Stimulated activated CD8-positive, alpha-beta memory T cell treated with anti-CD3 and anti-CD28 coated beads, Interleukin-12 subunit alpha, Interleukin-12 subunit beta, amount 100 ng/mL, for 24 hours (primary cell): ENCODE measurements at regions not wholly inside any gene's neighbourhood (a gene's known extent, or its start where the extent isn't known, plus 50 kb on each side); places are given as distances from the start of the nearest gene placed in this dataset.

ENCODE experiments used
- DNase-seq: peaks from one replicate; pipeline ENCODE4 v3.0.0-alpha.2; 2020; ENCODE audit errors: extremely low read depth

DNA sequence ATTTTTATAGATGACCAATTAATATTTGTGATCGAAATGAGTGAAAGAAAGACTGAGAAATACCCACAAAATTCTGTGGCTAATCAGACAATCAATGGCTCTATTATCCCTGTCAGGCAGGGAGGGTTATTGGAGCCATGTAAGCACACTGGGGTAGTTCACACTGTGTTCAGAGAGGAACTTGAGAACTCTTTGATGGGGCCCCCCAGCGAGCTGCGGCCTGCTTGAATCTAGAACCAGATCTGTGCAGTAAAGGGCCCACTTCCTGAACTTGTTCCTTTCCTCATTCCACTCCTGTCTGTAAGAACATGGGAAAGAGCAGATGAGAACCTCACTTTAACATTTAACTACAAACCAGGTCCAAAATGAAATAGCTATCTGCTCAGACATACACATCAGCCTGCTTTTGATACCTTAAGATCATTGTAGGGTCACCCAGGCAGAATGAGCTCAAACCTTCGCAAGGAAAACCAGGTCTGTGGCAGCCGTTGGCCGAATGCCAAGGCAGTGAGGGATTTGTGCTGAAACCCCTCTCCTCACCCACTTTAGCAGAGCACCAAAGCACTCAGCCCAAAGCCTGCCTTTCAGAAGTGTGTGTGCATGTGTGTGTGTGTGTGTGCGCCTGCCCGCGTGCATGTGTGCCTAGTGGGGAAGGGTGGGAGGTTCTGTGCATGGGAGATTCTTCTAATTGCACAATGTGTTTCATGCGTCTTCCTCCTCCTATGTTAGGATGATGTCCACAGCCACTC lies 365.6 kb upstream of the MGMT start:
- no peak for DNase-seq

GRCh38 chr10:129102906-129103693 lies 363.9 kb upstream of the MGMT start:
- DNase-seq = no peak

DNA sequence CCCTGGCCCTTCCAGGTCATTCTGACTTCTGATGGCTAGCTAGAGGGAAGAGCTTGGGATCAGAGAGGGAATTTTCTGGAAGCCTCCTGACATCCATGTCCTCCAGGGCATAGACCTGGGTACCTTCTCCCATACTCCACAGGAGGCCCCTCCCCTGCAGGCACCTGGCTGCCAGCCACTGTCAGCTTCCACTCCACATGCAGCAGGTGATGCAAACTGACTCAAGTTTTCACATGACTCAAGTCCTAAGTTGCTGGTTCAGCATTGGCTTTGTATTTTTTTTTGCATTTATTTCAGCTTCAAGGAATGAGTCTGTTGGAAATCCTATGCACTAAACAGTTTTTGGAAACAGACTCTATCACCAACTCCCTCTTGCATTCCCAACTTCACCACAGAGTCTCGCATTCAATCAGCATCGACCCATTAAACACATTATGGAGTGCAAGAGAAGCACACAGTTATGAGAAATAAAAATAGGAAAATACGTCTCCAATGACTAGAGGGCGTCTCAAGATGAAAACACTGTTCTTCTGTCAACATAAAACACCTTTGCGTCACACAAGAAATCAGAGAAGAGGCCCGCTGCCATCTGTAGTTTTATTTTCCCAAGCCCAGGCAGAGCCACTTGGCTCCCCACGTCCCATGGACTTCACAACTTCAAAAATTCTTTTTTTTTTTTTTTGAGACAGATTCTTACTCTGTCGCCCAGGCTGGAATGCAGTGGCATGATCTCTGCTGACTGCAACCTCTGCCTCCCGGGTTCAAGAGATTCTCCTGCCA lies 362.6 kb upstream of the MGMT start:
- no peak for DNase-seq

GRCh38 chr10:129105266-129105665 lies 361.8 kb upstream of the MGMT start:
- DNase-seq = no peak

GRCh38 chr10:129106314-129106713 lies 360.7 kb upstream of the MGMT start:
- no peak for DNase-seq

DNA sequence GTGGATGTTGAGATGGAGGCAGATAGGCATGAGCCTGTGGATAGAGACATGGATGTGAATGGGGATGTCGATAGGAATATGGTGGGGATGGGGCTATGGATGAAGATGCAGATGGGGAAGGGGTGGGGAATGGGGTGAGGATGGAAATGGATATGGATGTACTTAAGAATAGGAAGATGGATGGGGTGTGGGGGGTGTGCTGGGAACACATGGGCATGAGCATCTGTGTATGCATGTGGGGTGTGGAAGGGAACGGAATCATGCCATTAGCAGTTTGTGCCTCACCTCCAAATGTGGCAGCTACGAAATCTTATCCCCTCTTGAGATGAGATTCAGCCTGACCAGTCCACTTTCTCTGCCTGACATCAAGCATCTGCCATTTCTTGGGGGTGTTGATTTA lies 359.5 kb upstream of the MGMT start:
- no peak for DNase-seq

DNA sequence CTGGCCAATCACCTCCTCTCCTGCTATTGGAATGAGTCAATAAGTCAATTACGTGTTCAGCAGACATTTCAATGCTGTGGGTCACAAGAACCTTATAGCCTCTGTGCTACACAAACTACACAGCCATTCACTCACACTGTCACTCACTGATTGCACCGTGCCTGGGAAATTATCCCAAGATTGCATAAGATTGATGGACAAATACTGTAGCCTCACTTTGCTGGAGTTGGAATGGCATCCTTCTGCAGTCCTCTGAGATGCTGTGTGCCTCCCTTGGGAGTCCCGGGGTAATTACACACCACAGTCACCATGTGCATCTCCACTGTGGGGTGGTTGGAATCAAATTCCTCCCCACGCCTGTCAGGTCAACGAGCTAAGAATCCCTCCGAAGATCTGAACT lies 358.7 kb upstream of the MGMT start:
- no peak for DNase-seq

GRCh38 chr10:129108994-129109393 lies 358.0 kb upstream of the MGMT start:
- DNase-seq = no peak

GRCh38 chr10:129110780-129111179 lies 356.3 kb upstream of the MGMT start:
- no peak for DNase-seq

DNA sequence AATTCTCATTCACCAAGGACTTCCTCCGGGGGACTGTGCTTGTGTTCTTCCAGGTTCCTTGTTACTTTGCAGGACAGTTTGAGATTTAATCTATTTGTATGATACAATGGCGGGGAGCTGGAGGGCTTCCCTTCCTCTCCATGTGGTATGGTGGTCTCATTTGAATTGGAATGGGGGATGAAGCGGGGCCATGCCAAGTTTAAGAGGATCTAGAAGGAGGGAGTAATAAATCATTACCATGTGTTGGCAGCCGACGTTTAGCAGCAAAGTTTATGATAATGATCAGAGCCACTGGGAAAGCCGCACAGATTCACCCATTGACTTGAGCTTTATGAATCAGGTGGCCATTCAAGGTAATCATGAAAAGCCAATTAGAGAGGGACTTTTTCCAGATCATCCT lies 355.1 kb upstream of the MGMT start:
- no peak for DNase-seq

- no peak for DNase-seq
These were observed 352.5 kb upstream of the MGMT start for GRCh38 chr10:129114588-129114987.

DNA sequence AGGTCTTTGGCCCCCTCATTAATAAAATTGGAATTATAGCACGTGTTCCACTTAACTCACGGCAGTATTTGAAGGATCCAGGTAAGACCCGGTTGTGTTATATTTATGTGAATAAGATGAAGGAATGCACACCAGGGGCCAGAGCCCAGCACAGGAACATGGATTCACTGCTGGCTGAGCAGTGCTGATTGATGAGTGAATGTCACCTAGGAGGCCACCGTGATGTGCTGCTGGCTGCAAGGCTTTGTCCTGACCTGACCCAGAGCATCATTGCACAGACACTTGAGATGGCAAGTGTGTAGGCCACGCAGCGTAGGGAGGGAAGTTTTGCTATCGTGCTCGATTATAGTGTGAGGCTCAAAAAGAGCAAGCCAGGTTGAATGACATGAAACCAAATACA lies 350.7 kb upstream of the MGMT start:
- no peak for DNase-seq

DNA sequence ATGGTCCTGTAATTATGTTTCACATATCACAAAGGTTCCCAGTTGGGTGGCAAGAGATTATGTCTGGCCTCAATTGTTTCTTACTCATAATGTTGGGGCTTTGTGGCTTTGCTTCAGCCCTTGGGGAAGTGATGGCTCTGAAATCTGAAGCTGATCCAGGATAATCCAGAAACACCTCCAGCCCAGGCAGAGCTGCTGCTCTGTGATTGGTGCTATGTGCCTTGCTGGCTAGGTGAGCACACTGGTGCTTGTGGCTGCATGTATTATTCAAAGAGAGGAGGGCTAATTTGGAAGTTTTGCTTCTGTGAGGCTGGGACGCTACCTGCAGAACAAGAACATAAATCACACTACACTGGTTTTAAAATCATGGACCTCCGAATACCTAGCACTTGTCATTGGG lies 346.6 kb upstream of the MGMT start:
- DNase-seq = no peak

GRCh38 chr10:129122846-129123245 lies 344.2 kb upstream of the MGMT start:
- DNase-seq = no peak

DNA sequence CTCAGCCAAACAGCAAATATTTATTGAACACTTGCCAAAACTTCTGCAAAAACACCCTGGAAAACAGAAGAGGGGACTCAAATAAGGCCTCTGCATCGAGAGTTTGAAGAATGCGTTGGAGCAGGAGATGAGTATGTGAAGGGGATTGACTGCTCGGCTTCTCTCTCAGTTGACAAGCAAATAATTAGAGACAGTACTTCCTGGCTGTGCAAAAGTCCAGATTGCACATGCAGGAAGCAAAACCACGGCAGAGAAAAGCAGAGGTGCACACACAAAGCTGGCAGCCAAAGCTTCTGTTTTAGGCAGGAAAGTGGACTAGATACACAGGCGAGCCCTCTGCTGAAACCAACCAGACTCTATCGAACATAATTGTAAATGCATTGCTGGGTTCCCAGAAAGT lies 343.6 kb upstream of the MGMT start:
- no peak for DNase-seq

GRCh38 chr10:129126982-129127381 lies 340.1 kb upstream of the MGMT start:
- DNase-seq = no peak

GRCh38 chr10:129131457-129132132 lies 335.4 kb upstream of the MGMT start:
- no peak for DNase-seq

GRCh38 chr10:129133856-129134255 lies 333.2 kb upstream of the MGMT start:
- no peak for DNase-seq

DNA sequence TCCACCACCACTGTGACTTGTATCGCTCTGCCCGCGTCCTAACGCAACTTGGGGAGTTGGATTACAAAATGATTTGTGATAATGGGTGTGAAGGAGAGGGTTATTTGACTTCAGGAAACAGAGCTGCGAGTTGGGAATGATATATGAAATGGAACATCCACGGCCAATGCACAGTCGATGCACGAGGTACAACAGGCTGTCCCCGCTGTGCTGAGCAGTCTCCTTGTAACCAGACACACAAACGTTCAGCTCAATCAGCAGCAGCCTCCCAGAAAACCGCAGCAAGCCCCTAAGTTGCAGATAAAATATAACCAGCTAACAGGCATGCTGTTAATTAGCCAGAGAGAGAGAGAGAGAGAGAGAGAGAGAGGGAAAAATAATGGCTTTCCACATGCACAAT lies 332.7 kb upstream of the MGMT start:
- no peak for DNase-seq

DNA sequence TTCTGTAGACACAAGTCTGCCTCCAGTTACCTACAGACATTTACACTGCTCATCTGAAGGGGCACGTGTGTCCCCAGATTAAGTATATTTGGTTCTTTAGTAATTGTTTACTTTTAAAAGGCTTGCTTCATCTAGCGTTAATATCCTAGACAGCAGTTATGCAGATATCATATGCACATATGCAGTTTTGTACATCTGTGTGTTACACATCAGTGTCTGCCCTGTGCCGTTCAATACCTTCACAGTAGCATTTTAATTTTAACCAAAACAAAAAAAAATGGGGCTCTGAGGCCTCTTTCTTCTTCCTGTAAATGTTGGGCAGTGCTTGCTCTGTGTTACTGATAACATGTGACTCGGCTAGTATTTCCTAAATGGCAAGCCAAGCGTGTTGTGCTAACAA lies 331.4 kb upstream of the MGMT start:
- DNase-seq = no peak

- DNase-seq = no peak
These were observed 331.0 kb upstream of the MGMT start for GRCh38 chr10:129136074-129136473.

DNA sequence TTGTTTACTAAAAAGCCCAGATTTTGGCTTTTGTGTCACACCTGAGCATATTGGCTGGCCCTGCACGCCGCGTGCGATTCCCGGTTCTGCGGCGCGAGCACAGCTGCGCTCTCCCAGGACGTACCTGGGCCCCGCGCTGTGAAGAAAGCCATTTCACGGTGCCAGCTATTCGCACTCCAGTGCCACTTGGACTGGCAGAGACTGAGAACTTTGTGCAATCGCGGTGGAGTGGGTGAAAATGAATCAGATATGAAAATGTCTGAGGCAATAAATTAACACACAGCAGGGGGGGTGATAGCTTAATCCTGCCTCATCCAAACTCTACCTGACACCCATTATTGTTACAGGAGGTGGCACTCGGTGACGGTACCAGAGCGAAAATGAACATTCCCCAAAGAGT lies 330.1 kb upstream of the MGMT start:
- DNase-seq = no peak
